ENCODE measurements at regions not wholly inside any gene's neighbourhood (a gene's known extent, or its start where the extent isn't known, plus 50 kb on each side); places are given as distances from the start of the nearest gene placed in this dataset.

DNA sequence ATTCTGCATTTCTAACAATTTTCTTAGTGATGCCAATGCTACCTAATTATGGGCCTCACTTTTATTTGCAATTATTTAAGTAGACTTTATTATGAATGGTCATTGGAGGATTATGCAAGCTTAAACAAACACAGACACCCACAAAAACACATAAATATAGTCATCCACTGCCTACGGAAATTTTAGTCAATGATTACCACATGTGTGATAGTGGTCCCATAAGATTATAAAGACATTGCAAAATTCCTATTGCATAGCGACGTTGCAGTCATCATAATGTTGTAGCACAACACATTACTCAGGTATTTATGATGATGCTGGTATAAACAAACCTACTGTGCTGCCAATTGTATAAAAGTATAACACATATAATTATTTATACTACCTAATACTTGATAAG is 247.8 kb upstream of the ALCAM start:
- H3K27me3 Mint-ChIP-seq (ENCODE audit: low read depth) = no peaks in the 10 kb centered on the region
- H3K9me3 Mint-ChIP-seq = peaks cover 8% of the 10 kb centered on the region
- TF ChIP-seq, protein P1, sequence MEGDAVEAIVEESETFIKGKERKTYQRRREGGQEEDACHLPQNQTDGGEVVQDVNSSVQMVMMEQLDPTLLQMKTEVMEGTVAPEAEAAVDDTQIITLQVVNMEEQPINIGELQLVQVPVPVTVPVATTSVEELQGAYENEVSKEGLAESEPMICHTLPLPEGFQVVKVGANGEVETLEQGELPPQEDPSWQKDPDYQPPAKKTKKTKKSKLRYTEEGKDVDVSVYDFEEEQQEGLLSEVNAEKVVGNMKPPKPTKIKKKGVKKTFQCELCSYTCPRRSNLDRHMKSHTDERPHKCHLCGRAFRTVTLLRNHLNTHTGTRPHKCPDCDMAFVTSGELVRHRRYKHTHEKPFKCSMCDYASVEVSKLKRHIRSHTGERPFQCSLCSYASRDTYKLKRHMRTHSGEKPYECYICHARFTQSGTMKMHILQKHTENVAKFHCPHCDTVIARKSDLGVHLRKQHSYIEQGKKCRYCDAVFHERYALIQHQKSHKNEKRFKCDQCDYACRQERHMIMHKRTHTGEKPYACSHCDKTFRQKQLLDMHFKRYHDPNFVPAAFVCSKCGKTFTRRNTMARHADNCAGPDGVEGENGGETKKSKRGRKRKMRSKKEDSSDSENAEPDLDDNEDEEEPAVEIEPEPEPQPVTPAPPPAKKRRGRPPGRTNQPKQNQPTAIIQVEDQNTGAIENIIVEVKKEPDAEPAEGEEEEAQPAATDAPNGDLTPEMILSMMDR (IDR thresholded peaks at IDR 0.05; ENCODE audit: unreplicated experiment in 3 of 3) = no peak
- no peak overlapping the region for H3K27ac Mint-ChIP-seq
- no peaks in the 10 kb centered on the region for H3K4me1 Mint-ChIP-seq
- no peaks in the 10 kb centered on the region for H3K36me3 Mint-ChIP-seq (ENCODE audit: low read depth)
- no peak overlapping the region for H3K4me3 Mint-ChIP-seq

DNA sequence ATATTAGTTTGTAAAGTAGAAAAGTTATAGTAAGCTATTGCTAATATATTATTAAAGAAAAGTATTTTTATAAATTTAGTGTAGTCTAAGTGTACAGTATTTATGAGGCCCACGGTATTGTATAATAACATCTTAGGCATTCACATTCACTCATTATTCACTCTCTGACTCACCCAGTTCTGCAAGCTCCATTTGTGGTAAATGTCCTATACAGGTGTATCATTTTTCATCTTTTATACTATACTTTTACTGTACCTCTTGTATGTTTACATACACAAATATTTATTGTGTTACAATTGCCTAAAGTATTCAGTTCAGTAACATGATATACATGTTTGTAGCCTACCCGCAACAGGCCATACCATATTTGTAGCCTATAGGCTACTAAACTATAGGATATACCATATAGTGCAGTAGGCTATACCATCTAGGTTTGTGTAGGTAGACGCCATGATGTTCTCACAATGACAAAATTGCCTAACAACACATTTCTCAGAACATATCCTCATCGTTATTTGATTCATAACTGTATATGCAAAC is 246.8 kb upstream of the ALCAM start:
- no peaks in the 10 kb centered on the region for H3K4me1 Mint-ChIP-seq
- H3K27ac Mint-ChIP-seq = no peak overlapping the region
- H3K36me3 Mint-ChIP-seq (ENCODE audit: low read depth) = no peaks in the 10 kb centered on the region
- H3K27me3 Mint-ChIP-seq (ENCODE audit: low read depth) = no peaks in the 10 kb centered on the region
- no peak overlapping the region for H3K4me3 Mint-ChIP-seq
- TF ChIP-seq, protein P1 (IDR thresholded peaks at IDR 0.05; ENCODE audit: unreplicated experiment in 3 of 3) = no peak
- H3K9me3 Mint-ChIP-seq = peaks cover 4% of the 10 kb centered on the region

DNA sequence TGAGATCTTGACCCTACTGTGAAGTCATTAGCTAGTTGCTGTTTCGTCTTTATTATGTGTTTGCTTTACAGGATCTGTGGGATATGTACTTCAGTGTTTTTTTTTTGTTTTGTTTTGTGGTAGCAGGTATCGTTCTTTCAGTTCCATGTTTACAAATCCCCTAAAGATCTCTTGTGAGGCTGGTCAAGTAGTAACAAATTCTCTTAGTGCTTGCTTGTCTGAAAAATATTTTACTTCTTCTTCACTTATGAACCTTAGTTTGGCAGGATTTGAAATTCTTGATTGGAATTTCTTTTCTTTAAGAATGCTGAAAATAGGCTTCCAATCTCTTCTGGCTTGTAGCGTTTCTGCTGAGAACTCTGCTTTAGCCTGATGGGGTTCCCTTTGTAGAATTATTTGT is 235.8 kb upstream of the ALCAM start:
- peaks cover 7% of the 10 kb centered on the region for H3K36me3 Mint-ChIP-seq (ENCODE audit: low read depth)
- TF ChIP-seq, protein P1 (IDR thresholded peaks at IDR 0.05; ENCODE audit: unreplicated experiment in 3 of 3) = no peak
- H3K4me3 Mint-ChIP-seq = no peak overlapping the region

DNA sequence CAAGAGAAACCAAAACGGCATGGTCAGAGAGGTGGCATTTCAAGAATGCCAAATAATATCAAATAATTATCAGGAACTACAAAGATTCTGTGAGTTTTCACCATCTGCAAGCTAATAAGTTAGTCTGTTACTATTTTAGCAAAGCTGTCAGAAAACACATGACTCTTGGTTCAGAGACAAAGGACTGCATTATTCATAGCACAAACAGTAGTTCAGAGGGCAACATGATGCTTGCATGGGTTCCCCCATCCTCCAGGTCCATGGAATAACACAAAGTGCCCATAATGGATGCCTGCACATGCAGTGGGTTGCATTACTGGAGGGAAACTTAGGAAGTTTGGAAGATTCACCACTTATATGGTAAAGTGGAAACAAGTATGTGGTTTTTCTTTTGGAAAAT is 228.8 kb upstream of the ALCAM start:
- H3K27me3 Mint-ChIP-seq (ENCODE audit: low read depth) = no peaks in the 10 kb centered on the region
- no peak overlapping the region for H3K27ac Mint-ChIP-seq
- H3K4me1 Mint-ChIP-seq = no peaks in the 10 kb centered on the region
- peaks cover 2% of the 10 kb centered on the region for H3K9me3 Mint-ChIP-seq
- no peak overlapping the region for H3K4me3 Mint-ChIP-seq
- no peaks in the 10 kb centered on the region for H3K36me3 Mint-ChIP-seq (ENCODE audit: low read depth)
- TF ChIP-seq, protein P1 (IDR thresholded peaks at IDR 0.05; ENCODE audit: unreplicated experiment in 3 of 3) = no peak

More for the DNA sequence above, 235.8 kb upstream of the ALCAM start:
- Mint-ChIP-seq H3K9me3 (peaks cover 43% of the 10 kb centered on the region), H3K4me1 (no peaks in the 10 kb centered on the region), H3K27me3 (ENCODE audit: low read depth) (no peaks in the 10 kb centered on the region), H3K27ac (no peak overlapping the region)

DNA sequence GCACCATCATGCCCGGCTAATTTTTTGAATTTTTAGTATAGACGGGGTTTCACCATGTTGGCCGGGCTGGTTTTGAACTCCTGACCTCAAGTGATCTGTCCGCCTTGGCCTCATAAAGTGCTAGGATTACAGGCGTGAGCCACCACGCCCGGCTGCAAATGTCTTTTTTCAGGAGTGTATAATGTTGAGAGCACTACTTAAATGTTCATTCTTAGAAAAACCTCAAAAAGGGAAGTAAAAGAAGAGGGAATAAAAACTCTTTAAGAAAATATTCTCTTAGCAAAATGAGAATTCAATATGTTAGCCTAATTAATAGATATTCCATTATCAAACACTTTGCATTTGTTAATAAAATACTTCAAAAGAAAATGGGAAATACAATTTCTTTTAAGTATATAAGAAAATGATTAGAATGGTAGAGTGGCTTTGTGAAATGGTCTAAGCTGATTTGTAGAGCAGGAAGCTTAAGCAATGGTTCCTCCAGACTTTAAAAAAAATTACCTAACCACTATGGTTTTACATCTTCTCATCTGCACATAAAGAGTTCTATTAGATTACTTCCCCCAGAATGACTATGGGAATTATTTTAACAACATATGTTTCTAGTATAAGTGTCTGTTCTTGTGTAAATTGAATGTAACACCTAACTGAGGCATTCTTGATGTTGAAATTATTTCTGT is 226.7 kb upstream of the ALCAM start:
- no peaks in the 10 kb centered on the region for H3K27me3 Mint-ChIP-seq (ENCODE audit: low read depth)

More for the DNA sequence above, 226.7 kb upstream of the ALCAM start:
- no peaks in the 10 kb centered on the region for H3K4me1 Mint-ChIP-seq
- H3K9me3 Mint-ChIP-seq = no peaks in the 10 kb centered on the region
- no peak overlapping the region for H3K4me3 Mint-ChIP-seq
- H3K27ac Mint-ChIP-seq = no peak overlapping the region
- H3K36me3 Mint-ChIP-seq (ENCODE audit: low read depth) = no peaks in the 10 kb centered on the region
- TF ChIP-seq, protein P1 (IDR thresholded peaks at IDR 0.05; ENCODE audit: unreplicated experiment in 3 of 3) = no peak
